ENCODE measurements at regions not wholly inside any gene's neighbourhood (a gene's known extent, or its start where the extent isn't known, plus 50 kb on each side); places are given as distances from the start of the nearest gene placed in this dataset.
"Not testable (repeated sequence)": the region's sequence is repeated elsewhere in the genome, so short reads cannot be mapped to it uniquely, and the experiment has no call there.

- no peak overlapping the region for H3K27ac ChIP-seq
- POLR2A ChIA-PET (ENCODE audit: low non-redundant PET): no interaction called here
- CTCF ChIA-PET: interaction anchor here (0.5 kb wide), 1 partner anchor 301 kb away, joined by 3 read pairs; no protein-coding TSS in a partner anchor
- no peak for TF ChIP-seq CTCF (conservative IDR thresholded peaks at IDR 0.05; ENCODE audit: low read depth)
- no peak for DNase-seq (ENCODE audit: low spot score)
These were observed 225.1 kb upstream of the ANXA10 start for GRCh38 chr4:167867191-167867590.

GRCh38 chr4:167868163-167868562, 224.2 kb upstream of the ANXA10 start:
- DNase-seq (ENCODE audit: low spot score): peak; percentile 4
- no peak for TF ChIP-seq CTCF (conservative IDR thresholded peaks at IDR 0.05; ENCODE audit: low read depth)
- H3K27ac ChIP-seq: no peak overlapping the region
- CTCF ChIA-PET: interaction anchor here (0.6 kb wide), 1 partner anchor 600 kb away, joined by 4 read pairs; no protein-coding TSS in a partner anchor
- POLR2A ChIA-PET (ENCODE audit: low non-redundant PET): no interaction called here

GRCh38 chr4:167873496-167873895, 218.8 kb upstream of the ANXA10 start:
- no peak for TF ChIP-seq CTCF (conservative IDR thresholded peaks at IDR 0.05; ENCODE audit: low read depth)
- no peak overlapping the region for H3K27ac ChIP-seq
- ChIA-PET POLR2A (ENCODE audit: low non-redundant PET) (no interaction called here), CTCF (no interaction called here)
- no peak for DNase-seq (ENCODE audit: low spot score)

GRCh38 chr4:167876091-167876490, 216.2 kb upstream of the ANXA10 start:
- DNase-seq (ENCODE audit: low spot score); H3K27ac ChIP-seq; CTCF ChIA-PET; POLR2A ChIA-PET (ENCODE audit: low non-redundant PET): not testable (repeated sequence)

- DNase-seq (ENCODE audit: low spot score); POLR2A ChIA-PET (ENCODE audit: low non-redundant PET); H3K27ac ChIP-seq; CTCF ChIA-PET: not testable (repeated sequence)
These were observed 214.5 kb upstream of the ANXA10 start for GRCh38 chr4:167877826-167878225.

- CTCF ChIA-PET: no interaction called here
- POLR2A ChIA-PET (ENCODE audit: low non-redundant PET): no interaction called here
- no peak for DNase-seq (ENCODE audit: low spot score)
- no peak for TF ChIP-seq CTCF (conservative IDR thresholded peaks at IDR 0.05; ENCODE audit: low read depth)
- H3K27ac ChIP-seq: no peak overlapping the region
These were observed 209.1 kb upstream of the ANXA10 start for GRCh38 chr4:167883266-167883665.

- no peak for DNase-seq (ENCODE audit: low spot score)
- H3K27ac ChIP-seq: no peak overlapping the region
- TF ChIP-seq CTCF (conservative IDR thresholded peaks at IDR 0.05; ENCODE audit: low read depth): no peak
- ChIA-PET CTCF (no interaction called here), POLR2A (ENCODE audit: low non-redundant PET) (no interaction called here)
These were observed 207.3 kb upstream of the ANXA10 start for GRCh38 chr4:167885071-167885470.

- no peak overlapping the region for H3K27ac ChIP-seq
- ChIA-PET POLR2A (ENCODE audit: low non-redundant PET) (no interaction called here), CTCF (interaction anchor here (0.6 kb wide), 1 partner anchor 29 kb away, joined by 3 read pairs; no protein-coding TSS in a partner anchor)
- TF ChIP-seq CTCF (conservative IDR thresholded peaks at IDR 0.05; ENCODE audit: low read depth): no peak
- DNase-seq (ENCODE audit: low spot score): peak; percentile 3
These were observed 206.5 kb upstream of the ANXA10 start for GRCh38 chr4:167885872-167886271.
